ENCODE measurements at regions not wholly inside any gene's neighbourhood (a gene's known extent, or its start where the extent isn't known, plus 50 kb on each side); places are given as distances from the start of the nearest gene placed in this dataset.

DNA sequence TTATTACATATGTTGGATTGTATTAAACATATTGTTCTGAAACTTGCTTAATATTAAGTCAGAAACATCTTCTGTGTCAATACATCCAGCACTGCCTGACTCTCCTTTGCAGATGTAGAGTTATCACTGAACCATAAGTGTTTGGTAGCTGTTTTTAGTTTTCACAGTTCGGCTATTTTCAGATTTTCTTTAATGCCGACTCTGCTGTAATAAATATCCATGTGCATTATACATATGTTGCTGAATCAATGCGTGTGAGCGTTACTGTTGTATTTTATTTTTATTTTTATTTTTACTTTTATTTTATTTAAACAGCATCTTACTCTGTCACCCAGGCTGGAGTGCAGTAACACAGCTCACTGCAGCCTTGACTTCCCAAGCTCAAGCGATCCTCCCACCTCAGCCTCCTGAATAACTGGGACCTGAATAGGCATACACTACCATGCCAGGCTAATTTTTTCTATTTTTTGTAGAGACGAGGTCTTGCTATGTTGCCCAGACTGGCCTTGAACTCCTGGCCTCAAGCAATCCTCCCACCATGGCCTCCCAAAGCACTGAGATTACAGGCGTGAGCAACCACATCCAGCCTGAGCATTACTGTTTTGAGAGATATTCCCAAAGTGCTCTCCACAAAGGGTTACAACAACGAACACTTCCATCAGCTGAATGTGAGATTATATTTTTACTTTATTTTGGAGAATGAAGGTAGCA, 50.7 kb upstream of the NOCT start:
- DNase-seq (ENCODE audit: low read depth): no peak

DNA sequence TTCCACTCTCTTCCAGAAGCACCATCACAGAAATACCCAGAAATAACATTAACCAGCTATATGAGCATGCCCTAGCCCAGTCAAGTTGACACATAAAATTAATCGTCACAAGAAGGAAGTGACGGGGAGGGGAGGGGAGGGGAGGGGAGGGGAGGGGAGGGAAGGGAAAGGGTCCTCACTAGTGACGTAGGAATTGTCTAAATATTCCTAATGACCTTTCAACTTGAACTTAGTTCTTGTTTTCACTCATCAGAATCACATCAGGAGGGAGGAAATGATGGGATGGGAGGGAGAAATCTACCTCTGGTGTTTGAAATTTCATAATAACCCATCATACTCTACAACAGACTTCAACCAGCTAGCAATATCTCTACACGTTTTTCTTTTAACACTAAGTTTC, 52.2 kb upstream of the NOCT start:
- DNase-seq (ENCODE audit: low read depth): no peak

DNA sequence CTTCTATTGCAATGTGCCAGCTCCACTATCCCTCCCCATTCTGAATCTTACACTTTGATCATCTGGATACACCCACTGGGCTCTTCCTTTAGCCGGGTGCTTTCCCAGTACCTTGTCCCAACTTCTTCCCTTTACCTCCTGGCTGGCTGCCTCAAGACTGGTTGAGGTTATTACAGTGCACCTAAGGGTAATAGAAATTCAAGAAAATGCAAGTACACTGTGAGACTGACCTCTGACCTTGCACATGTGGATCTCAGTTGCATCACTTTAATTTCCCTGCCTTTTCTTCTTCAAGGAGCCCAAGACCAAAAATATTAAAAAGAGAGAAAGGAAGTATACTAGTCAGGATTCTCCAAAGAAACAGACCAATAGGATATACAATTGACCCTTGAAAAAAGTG, 53.9 kb upstream of the NOCT start:
- DNase-seq (ENCODE audit: low read depth): no peak

DNA sequence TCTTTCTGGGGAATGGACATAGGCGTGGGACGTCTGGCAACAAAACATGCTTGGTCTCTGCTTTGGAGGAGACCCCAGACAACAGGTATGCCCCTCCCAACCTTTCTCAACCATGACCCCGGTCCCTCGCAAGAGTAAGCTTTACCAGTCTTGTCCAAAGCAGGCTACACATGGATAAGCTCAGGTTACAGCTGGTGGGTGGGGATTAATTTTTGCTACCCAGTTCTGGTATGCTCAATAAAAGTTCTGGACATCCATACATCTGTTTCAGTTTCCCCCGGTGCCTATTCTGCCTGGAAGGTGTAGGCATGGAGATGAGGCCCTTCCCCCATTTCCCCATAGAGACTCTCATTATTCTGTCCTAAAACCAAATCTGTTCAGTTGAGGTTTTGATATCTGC, 54.5 kb upstream of the NOCT start:
- no peak for DNase-seq (ENCODE audit: low read depth)

DNA sequence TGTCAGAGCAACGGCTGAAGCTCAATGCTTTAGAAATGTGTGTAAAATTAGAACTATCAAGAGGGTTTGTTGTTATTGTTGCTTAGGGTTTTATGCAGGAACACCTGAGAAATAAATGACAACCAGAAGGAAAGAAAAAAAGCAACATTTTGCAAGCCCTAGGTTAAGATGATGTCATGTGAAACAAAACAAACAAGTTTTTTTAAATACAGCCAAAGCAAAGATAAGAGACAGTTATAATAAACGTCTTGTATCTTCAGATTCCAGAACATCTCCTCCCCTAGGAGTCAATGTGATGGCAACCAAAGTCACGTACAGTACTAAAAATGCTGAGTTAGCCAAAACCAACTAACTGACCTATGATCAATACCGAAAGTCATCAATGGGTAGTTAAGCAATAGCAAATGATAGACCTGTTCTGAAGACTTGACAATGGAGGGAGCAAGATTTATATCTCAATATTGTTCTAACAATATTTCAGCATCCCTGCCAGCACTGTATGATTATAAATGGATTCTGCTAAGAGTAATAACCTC, 55.3 kb upstream of the NOCT start:
- DNase-seq (ENCODE audit: low read depth): no peak

DNA sequence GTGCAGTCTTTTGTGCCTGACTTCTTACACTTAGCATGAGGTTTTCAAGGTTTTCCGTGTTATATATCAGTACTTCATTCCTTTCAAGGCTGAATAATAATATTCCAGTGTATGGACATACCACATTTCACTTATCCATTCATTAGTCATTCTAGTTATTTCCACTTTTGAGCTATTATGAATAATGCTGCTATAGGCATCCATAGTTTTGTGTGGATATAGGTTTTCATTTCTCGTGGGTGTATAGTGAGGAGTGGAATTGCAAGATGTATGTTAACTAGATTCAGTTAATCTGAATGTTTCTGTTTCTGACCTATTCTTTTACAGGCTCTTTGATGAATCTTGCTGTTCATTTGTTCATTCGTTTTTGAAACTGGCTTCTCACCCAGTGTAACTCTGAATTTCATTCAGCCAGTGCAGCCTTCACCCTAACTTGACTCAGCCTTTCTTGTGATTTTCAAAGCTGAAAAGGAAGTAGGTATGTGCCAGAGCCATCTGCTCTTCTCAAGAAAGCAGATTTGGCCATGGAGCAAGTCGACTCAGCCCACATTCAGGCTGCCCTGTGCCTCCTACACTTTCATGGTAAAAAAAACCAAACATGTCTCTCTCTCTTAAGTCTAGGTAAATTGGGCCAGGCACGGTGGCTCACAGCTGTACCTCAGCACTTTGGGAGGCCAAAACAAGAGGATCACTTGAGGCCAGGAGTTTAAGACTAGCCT, 56.3 kb upstream of the NOCT start:
- no peak for DNase-seq (ENCODE audit: low read depth)

DNA sequence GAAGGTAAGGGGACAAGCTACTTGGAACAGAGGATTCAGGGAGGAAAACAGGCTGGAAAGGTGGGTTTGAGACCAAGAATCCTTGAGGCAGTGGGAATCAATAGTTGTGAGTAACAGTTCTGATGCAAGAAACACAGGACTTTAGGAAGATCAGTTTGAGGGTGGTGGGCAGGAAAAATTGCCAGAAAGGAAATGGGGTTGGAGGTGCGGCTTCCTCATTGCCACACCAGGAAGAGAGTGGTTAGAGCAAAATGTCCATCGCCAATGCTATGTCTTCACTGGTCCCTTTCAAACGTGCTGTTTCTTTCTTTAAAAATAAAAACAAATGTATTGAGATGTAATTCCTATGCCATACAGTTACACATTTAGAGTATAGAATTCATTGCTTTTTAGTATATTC, 57.1 kb upstream of the NOCT start:
- DNase-seq (ENCODE audit: low read depth): no peak

DNA sequence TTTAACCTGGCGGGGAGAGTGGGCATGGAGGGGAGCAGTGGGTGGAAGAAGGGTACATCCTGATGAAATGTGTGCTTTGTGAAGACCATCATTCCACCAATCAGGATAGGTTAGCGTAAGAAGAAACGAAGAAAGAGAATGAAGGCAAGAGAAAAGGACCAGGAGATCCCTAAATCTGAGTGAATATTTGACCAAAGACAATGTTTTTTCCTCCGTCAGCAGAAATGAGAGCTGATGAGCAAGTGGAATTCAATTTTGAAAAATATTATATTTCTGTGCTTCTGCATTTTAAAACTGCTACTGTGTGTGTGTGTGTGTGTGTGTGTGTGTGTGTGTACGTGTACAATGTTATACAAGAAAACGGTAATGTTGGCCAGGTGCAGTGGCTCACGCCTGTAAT, 58.3 kb upstream of the NOCT start:
- DNase-seq (ENCODE audit: low read depth): no peak

DNA sequence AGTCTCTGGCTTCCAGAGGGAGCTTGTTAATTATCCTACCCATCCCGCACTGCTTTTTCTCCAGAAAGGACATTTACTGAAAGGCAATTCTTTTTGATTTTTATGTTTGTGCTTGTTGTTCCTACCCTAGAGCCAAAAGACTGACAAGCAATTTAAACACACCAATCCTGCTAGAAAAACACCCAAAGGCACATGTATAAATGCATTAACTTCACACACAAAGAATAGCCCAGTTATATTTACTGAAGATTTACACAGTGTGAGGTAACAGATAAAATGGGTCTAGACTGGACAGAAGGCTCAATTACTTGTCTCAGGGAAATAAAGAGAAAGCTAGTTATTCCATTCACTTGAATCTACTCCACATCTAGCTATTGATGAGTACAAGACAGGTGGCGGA, 61.2 kb upstream of the NOCT start:
- no peak for DNase-seq (ENCODE audit: low read depth)

DNA sequence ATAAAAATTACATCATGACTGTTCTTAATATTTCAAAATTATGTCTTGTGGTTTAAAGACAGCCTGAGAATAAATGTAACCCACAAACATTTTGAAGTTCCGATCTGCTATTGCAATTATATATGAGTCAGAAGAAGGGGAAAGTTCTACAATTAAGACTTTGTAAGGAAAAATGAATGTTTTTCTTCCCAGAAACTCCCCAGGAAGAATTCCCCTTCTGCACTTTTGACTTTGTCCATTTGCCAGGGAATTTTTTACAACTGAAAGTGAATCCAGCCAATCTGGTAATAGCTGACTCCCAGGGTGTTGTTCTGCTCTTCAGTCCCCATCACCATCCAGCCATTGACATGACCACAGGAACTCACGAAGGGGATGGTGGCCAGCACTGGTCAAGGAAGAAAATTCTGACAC, 61.6 kb upstream of the NOCT start:
- DNase-seq (ENCODE audit: low read depth): peak; percentile 87

DNA sequence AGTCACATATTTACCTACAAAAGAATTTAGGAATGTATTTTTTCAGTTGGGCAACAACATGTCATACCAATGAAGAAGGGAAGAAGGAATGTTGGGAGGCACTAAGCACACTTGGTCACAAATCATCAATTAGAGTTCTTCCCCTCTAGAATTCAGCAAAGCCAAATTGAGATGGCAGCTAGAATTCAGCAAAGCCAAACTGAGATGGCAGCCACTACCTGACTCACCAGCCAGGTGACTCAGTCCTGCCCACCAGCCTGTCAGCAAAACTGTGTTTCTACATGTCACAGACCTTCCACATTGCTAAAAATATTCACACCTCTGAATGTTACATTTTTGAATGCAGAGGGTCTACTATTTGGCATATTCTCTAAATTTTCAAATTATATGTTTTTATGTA, 63.2 kb upstream of the NOCT start:
- no peak for DNase-seq (ENCODE audit: low read depth)

DNA sequence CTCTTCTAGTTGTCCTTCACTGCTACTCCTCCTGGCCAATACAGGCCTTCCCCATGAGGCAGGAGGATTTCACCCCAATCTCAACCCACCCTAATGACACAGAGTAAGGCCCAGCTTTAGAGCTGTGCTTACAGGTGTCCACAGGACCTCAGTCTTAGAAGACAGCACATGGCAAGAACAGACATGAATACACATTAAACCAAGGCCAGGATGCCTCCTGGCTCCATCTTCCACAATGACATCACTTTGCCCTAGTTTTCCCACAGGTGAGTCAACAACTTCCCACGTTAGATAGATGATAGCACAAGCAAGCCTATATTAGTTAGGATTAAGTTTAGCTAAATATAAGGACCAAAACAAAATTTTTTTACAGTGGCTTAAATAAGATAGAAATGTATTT, 63.8 kb upstream of the NOCT start:
- DNase-seq (ENCODE audit: low read depth): no peak

DNA sequence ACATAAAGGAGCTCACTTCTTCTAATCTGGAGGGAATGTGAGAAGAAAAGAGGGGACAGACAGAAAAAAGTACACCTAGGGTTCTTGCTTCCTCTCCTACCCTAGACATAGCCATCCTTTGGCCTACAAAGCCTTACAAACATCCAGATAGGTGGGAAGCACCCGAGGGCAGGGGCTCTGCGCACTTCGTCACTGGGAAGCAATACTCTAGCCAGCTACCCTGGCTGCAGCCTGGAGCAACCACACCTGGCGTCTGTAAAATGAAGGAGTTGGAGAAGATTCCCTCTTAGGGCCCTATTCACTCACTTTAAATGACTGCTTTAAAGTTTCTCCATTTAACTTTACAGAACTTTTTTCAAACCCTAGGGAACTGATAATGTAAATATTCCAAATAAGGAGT, 65.7 kb upstream of the NOCT start:
- no peak for DNase-seq (ENCODE audit: low read depth)

DNA sequence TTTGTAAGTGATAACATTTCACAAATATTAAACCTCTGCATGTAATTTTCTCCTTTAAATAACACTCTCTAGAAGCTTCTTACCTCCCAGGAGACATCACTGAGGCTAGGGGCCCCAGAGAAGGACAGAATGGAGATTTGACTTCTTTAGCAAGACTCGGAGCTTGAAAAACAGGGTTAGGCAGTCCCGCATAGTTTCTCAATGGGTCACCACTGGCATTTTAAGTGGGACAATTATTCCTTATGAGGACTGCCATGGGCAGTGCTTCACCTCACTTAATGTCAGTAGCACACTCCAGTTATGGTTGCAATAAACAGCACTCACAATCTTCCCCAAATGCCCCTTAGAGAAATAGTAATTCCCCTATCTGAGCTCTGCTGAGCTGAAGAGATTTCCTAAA, 66.7 kb upstream of the NOCT start:
- DNase-seq (ENCODE audit: low read depth): no peak

DNA sequence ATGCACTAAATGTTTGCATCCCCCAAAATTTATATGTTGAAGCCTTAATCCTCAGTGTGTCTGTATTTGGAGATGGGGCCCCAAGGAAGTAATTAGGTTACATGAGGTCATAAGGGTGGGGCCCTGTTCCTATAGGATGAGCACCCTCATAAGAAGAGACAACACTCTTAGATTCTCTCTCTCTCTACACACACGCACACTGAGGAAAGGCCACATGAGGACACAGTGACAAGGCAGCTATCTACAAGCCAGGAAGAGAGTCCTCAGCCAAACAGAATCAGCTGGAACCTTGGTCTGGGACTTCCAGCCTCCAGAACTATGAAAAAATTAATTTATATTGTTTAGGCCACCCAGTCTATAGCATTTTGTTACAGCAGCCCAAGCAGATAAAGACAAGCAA, 69.3 kb upstream of the NOCT start:
- DNase-seq (ENCODE audit: low read depth): no peak

DNA sequence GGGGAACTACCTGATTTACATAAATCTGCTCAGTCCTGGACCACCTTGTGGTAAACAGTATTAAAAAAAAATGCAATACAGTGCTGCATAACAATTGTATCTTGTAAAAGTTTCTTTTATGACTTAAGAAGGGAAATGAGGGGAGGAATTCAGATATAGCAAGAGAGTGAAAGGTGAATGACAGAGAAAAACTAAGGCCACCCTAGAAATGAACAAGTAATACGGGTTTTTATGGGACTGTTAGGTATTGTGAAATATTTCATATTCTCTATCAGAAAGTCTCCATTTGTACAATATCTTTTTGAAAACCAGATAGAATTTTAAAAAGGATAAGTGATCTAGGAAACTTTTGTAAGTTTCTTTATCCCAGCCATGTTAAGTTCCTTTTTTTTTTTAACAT, 69.7 kb upstream of the NOCT start:
- DNase-seq (ENCODE audit: low read depth): no peak

DNA sequence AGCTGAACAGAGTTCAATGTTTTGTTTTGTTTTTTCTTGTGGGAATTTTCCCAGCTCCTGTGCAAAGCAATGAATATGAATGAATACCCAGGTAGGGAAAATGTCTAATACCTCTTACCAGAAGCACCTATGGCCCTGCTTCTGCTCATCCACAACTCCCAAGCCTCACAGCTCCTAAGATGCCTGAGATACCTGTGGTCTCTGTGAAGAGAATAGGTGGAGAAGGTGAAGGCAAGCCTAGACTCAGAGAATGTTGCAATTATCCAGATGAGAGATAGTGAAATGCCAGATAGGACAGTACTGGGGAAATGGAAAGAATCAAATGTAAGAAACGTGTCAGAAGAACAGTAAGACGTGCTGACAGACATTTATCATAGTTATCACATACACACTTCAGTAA, 70.2 kb upstream of the NOCT start:
- DNase-seq (ENCODE audit: low read depth): no peak

DNA sequence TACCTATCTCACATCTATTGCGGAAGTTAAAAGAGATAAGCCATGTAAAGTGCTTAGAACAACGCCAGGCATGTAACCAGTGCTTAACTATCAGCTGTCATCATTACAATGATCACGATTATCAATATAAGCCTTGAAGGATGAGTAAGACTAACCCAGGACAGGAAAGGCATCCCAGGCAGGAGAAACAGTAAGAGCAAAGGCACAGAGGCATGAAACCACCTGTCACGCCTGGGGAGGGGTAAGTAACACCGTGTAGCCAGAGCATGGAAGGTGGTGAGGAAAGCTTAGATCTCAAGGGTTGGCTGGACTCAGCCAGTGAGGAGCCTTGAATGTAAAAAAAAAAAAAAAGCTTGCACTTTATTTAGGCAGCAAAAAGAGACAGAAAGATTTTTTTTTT, 71.7 kb upstream of the NOCT start:
- DNase-seq (ENCODE audit: low read depth): no peak

DNA sequence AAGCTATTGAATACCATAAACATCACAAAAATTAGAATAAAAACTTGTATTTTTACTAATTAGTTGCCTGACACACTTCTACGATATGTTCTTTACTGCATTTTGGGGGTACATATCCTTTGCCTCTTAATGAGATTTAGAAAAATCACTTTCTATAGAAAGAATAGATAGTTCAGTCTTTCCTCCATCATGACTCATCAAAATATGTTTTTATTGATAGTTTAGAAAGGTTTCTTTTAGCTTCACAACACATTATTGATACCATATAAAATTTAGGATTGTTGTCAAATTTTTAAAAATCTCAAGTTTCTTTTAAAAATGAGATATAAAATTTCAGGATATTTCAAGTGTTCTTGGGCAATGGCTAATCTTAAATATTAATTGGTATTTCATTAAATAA, 74.5 kb upstream of the NOCT start:
- no peak for DNase-seq (ENCODE audit: low read depth)

DNA sequence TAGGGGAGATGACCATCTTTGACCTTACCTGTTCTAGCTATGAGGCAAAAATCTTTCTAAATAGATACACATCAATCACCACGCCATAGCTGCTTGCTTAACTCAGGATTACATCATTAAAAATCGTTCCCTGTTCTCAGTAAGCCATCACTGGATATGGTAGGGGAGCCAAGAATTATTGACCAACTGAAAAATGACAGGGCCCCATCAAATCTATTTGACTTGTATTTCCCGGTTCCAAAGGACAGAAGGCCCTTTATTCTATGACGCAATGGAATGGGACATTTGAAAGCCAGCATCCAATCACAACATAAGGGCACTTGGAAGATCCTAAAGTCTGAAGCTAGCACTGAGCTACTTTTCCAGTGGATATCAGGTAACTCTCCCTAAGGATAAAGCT, 75.6 kb upstream of the NOCT start:
- DNase-seq (ENCODE audit: low read depth): no peak

DNA sequence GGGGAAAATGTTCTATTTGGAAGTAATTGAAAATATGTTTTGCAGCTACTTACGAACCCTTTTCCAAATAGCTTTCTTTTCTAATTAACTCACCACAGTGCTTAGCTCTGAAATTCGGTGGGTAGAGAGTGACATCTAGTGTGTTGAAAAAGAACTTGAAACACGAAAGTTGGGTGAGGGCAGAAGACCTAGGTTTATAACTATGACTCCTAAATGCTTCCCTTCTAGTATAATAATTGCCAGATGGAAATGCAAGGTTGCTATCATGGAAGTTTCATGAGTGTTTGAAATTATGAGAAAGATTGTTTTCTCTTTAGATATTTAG, 77.3 kb upstream of the NOCT start:
- peak; percentile 51 for DNase-seq (ENCODE audit: low read depth)

DNA sequence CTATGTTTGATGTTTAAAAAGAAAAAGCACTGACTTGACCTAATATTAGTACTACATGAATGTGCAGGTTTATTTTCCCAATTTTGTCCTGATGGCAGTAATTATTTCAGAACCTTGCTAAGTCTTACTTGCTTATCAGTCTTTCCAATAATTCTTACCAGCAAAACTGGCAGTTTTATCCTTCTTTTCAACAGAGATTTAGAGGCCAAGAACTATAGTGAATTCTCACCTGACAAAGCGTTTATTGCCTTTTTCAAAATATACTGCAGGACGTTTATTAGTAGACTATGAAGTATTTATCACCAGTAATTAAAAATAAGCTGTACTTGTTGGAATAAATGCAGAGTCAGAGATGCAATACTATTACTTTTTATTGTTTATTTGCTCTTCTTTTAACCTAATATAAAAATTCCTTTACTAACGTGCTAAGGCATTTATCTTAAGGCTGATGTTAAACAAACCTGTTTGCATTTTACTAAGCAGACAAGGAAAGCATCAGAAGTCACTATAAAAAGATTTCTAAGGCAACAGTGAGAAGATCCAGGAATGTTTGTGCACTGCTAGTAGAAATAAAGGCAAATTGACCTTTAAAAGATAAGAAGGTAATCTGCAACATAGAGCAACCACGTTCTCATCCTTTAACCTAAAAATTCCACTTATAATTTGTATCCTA, 80.3 kb upstream of the NOCT start:
- DNase-seq (ENCODE audit: low read depth): no peak

DNA sequence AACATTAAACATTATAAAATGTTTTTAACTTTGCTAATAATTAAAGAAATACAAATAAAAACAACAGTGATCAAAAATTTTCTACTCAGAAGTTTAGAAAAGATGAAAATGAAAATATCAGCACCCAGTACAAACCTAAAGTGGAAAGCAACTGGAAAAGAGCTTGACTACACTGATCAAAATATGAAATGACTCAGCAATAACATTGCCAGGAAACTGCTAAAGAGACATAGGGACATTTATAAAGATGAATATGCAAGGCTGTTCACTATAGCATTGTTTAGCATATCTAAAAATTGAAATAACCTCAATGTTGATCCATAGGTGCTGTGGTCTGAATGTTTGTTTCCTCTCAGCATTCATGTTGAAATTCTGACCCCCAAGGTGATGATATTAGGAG, 88.5 kb upstream of the NOCT start:
- DNase-seq (ENCODE audit: low read depth): peak; percentile 18
